Testis (tissue), 2 donors: ENCODE measurements at regions not wholly inside any gene's neighbourhood (a gene's known extent, or its start where the extent isn't known, plus 50 kb on each side); places are given as distances from the start of the nearest gene placed in this dataset.

Source experiments
- CTCF ChIP-seq, 3 experiments: fragments of 450-650 bp in 2 of 3; fragments of 200-600 bp in 1 of 3; sonication (generic) in 1 of 3; IDR thresholded peaks; one replicate each; pipeline ENCODE4 v1.5.1; 2016 to 2019; ENCODE audit warnings: antibody characterized with exemption in 3 of 3, mild to moderate bottlenecking in 2 of 3, moderate library complexity in 1 of 3
- POLR2A ChIP-seq: fragments of 450-650 bp; IDR thresholded peaks from one replicate; pipeline ENCODE4 v1.6.1; 2017; ENCODE audit warnings: antibody characterized with exemption, mild to moderate bottlenecking, moderate library complexity

DNA sequence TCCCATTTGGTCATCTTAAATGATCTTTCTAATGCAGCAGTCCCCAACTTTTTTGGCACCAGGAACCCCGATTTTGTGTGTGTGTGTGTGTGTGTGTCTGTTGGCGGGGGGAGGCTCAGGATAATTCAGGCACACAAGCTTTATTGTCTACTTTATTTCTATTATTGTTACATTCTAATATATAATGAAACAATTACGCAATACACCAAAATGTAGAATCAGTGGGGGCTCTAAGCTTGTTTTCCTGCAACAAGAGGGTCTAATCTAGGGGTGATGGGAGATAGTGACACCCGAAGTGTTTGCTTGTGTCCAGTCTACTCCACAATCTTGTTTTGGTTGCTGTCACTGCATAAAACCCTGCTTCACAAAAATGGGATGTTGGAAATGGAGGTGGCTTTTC is 621.1 kb upstream of the LRFN5 start:
- TF ChIP-seq CTCF (IDR thresholded peaks at IDR 0.05) (no peak), POLR2A (no peak)
